Tibial nerve (tissue), 4 donors: ENCODE measurements at regions not wholly inside any gene's neighbourhood (a gene's known extent, or its start where the extent isn't known, plus 50 kb on each side); places are given as distances from the start of the nearest gene placed in this dataset.

Experiments used
- CTCF ChIP-seq, 5 experiments: fragments of 200-600 bp in 3 of 5; fragments of 450-650 bp in 2 of 5; sonication (generic) in 3 of 5; IDR thresholded peaks; one replicate each; pipeline ENCODE4 v1.5.1; 2016 to 2019; ENCODE audit warnings: antibody characterized with exemption in 5 of 5, mild to moderate bottlenecking in 3 of 5, moderate library complexity in 2 of 5
- EP300 ChIP-seq, 2 donors: sonication (generic); formaldehyde crosslinking; IDR thresholded peaks; one replicate each; pipeline ENCODE4 v1.6.1; 2017; ENCODE audit warnings: antibody characterized with exemption in 2 of 2, mild to moderate bottlenecking in 1 of 2
- POLR2A ChIP-seq, 2 donors: fragments of 450-650 bp; IDR thresholded peaks; one replicate each; pipeline ENCODE4 v1.6.1; 2017; ENCODE audit warnings: antibody characterized with exemption in 2 of 2, mild to moderate bottlenecking in 2 of 2, moderate library complexity in 2 of 2

GRCh38 chr12:97160277-97160676, 253.2 kb downstream of the NEDD1 start:
- TF ChIP-seq POLR2A (IDR thresholded peaks at IDR 0.05) = no peak
- TF ChIP-seq CTCF (IDR thresholded peaks at IDR 0.05) = no peak
- TF ChIP-seq EP300 (IDR thresholded peaks at IDR 0.05) = no peak
